ENCODE measurements at regions not wholly inside any gene's neighbourhood (a gene's known extent, or its start where the extent isn't known, plus 50 kb on each side); places are given as distances from the start of the nearest gene placed in this dataset.

DNA sequence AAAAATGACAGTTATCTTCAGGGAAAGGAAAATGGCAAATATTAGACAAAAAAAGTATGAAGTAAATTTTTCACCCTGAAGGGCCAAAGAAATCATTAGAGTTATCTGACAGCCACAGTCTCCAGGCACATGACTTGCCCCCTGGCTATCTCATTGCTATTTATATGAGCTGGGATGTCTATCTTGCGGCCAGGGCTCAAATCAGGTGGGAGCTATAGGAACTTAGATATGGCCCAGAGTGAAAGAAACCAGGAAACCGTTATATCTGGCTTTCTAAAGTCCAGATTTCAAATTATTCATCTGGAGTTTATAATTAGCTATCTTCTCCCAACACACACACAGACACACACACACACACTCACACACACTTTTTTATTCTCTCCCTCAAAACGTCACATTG is 135.3 kb upstream of the EEF1E1 start:
- no peak for TF ChIP-seq POLR2A (IDR thresholded peaks at IDR 0.05)
- TF ChIP-seq, protein P1, sequence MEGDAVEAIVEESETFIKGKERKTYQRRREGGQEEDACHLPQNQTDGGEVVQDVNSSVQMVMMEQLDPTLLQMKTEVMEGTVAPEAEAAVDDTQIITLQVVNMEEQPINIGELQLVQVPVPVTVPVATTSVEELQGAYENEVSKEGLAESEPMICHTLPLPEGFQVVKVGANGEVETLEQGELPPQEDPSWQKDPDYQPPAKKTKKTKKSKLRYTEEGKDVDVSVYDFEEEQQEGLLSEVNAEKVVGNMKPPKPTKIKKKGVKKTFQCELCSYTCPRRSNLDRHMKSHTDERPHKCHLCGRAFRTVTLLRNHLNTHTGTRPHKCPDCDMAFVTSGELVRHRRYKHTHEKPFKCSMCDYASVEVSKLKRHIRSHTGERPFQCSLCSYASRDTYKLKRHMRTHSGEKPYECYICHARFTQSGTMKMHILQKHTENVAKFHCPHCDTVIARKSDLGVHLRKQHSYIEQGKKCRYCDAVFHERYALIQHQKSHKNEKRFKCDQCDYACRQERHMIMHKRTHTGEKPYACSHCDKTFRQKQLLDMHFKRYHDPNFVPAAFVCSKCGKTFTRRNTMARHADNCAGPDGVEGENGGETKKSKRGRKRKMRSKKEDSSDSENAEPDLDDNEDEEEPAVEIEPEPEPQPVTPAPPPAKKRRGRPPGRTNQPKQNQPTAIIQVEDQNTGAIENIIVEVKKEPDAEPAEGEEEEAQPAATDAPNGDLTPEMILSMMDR (IDR thresholded peaks at IDR 0.05) = no peak
- Histone ChIP-seq H3K9me3 (no peaks in the 10 kb centered on the region), H3K4me3 (no peak overlapping the region), H3K36me3 (no peaks in the 10 kb centered on the region), H3K27me3 (no peaks in the 10 kb centered on the region), H3K27ac (no peak overlapping the region), H3K4me1 (no peaks in the 10 kb centered on the region)
- DNase-seq = no peak
- intact Hi-C loops (cut with DNase I; ENCODE audit: low total_unique reads) = no loop called here

DNA sequence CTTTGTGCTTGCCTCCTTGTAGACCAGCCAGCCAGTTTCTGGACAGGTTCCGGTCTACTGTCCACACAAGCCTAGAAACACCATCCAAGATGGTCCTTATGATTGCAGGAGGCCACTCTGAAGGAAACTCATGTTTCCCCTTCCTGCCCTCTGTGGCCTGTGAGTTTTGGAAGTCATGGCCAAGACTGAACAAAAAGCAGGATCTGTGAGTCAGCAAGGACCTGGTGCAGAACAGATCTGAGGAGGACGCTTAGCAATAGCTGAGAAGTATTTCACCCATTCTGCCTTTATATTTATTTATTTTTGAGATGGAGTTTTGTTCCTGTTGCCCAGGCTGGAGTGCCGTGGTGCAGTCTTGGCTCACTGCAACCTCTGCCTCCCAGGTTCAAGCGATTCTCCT is 134.6 kb upstream of the EEF1E1 start:
- Histone ChIP-seq H3K9me3 (no peaks in the 10 kb centered on the region), H3K36me3 (no peaks in the 10 kb centered on the region), H3K4me1 (no peaks in the 10 kb centered on the region), H3K27ac (no peak overlapping the region), H3K27me3 (no peaks in the 10 kb centered on the region), H3K4me3 (no peak overlapping the region)
- intact Hi-C loops (cut with DNase I; ENCODE audit: low total_unique reads) = no loop called here
- TF ChIP-seq, protein P1 (IDR thresholded peaks at IDR 0.05) = no peak
- no peak for TF ChIP-seq POLR2A (IDR thresholded peaks at IDR 0.05)
- DNase-seq = no peak

DNA sequence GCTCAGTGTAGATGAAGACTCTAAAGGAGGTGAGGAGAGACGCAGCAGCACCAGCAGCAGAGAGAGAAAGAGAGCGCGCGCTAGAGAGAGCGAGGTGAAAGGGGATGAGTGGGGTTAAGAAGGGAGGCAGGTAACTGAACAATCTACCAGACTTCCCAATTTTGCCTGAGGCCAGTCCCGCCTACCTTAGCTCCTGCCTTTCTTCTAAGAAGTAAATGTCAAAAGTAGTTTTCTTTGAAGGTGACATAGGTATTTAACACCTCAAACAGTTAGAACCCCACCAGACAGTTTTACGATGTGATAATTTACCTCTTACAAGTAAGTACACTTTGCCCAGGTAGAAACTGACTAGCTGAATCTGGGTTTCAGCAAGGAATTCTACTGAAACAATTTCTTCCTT is 132.0 kb upstream of the EEF1E1 start:
- Histone ChIP-seq H3K27ac (no peak overlapping the region), H3K4me3 (no peak overlapping the region), H3K36me3 (no peaks in the 10 kb centered on the region), H3K9me3 (no peaks in the 10 kb centered on the region), H3K27me3 (no peaks in the 10 kb centered on the region), H3K4me1 (no peaks in the 10 kb centered on the region)
- TF ChIP-seq, protein P1 (IDR thresholded peaks at IDR 0.05) = no peak
- no peak for TF ChIP-seq POLR2A (IDR thresholded peaks at IDR 0.05)
- intact Hi-C loops (cut with DNase I; ENCODE audit: low total_unique reads) = no loop called here
- DNase-seq = no peak

DNA sequence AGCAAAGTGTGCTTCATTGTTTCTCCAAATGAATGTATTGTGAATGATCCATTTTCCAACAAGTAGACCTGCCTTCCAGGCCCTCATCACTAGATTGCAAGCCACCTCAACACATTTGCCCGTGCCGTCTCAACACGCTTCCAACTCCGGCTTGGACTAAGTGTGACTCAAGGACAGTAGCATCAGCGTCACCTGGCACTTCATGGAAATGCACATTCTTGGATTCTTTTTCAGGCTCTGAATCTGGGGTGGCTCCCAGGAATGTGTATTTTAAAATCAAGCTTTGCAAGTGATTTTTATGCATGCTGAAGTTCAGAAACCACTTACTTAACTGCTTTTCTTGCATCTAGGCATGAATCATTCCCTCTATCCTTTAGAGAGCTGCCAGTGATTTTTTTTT is 129.6 kb upstream of the EEF1E1 start:
- no peaks in the 10 kb centered on the region for H3K9me3 ChIP-seq
- no peaks in the 10 kb centered on the region for H3K4me1 ChIP-seq
- intact Hi-C loops (cut with DNase I; ENCODE audit: low total_unique reads) = no loop called here
- H3K27me3 ChIP-seq = no peaks in the 10 kb centered on the region
- no peak overlapping the region for H3K4me3 ChIP-seq
- TF ChIP-seq, protein P1 (IDR thresholded peaks at IDR 0.05) = no peak
- TF ChIP-seq POLR2A (IDR thresholded peaks at IDR 0.05) = no peak
- no peaks in the 10 kb centered on the region for H3K36me3 ChIP-seq
- H3K27ac ChIP-seq = no peak overlapping the region
- no peak for DNase-seq

DNA sequence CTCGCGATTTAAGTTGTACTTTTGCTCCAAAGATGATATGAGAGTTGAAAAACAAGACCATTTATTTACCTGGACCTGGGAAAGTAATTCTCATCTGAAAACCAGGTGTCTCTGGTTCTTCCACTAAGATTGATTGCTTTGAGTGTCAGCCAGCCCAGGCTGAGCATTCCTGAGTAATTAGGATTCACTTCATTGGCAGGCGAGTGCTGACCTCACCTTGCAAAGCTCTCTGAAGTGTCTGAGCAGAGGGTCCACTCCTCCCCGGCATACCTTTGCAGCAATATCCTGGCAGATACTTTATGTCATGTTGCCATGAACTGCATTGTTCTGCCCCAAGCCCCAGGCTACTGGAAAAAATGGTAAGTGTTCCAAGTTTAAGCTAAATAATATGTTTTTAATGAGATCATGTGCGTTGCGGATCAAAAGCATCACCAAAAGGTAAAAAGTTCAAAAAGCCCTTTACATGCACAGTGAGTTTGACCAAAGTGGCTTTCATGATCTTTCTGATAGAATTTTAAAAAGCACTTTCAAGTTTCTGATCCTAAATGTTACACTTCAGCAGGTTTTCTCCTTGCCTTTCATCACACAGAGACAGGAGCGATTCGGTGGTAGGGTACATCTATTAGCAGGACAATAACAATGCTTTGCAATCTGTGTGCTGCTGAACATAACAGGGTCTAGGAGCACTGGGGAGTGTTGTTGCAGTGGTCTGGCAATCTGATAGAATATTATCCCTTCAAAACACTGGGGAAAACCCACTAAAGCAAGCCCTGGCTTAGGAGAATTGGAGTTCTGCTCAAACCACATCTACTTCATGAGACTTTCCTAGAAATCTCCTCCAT is 127.8 kb upstream of the EEF1E1 start:
- intact Hi-C loops (cut with DNase I; ENCODE audit: low total_unique reads) = no loop called here
- no peaks in the 10 kb centered on the region for H3K36me3 ChIP-seq
- no peak overlapping the region for H3K27ac ChIP-seq
- H3K4me1 ChIP-seq = no peaks in the 10 kb centered on the region
- no peak for DNase-seq
- H3K4me3 ChIP-seq = no peak overlapping the region
- TF ChIP-seq, protein P1 (IDR thresholded peaks at IDR 0.05) = no peak
- TF ChIP-seq POLR2A (IDR thresholded peaks at IDR 0.05) = no peak
- no peaks in the 10 kb centered on the region for H3K27me3 ChIP-seq
- H3K9me3 ChIP-seq = no peaks in the 10 kb centered on the region

Data from uterus (tissue), 3 donors.